B cell (primary cell): ENCODE measurements at regions not wholly inside any gene's neighbourhood (a gene's known extent, or its start where the extent isn't known, plus 50 kb on each side); places are given as distances from the start of the nearest gene placed in this dataset.

Experiments used
- CTCF ChIP-seq: fragments of 200-600 bp; IDR thresholded peaks from one replicate; pipeline ENCODE4 v1.8.0; 2022; ENCODE audit warnings: antibody characterized with exemption, mild to moderate bottlenecking
- EZH2 ChIP-seq: IDR thresholded peaks from 2 replicates; pipeline ENCODE4 v1.6.1; 2012; ENCODE audit warnings: borderline replicate concordance, low read depth, mild to moderate bottlenecking, moderate library complexity, low read length; ENCODE audit not compliant: insufficient read depth, poor library complexity, severe bottlenecking

DNA sequence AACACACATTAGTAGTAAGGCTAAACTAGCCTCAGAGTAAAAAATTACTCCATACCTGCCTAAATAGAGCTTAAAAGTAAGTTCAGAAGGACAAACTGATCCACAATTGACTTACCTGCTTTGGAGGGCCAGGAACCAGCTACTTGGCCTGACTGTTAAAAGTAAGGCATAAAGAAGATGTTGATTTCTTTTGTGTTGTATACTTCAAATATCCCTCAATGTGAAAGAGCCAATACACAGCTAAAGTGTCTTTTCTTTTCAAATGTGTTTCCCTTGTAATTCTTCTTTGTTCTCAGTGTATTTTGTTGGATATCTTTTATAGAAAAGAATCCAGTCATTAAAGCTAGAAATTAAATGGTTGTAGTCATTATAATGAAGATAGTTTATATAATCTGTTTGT, 171.1 kb downstream of the TANC2 start:
- TF ChIP-seq EZH2, result no peak
- TF ChIP-seq CTCF, result no peak
